Panc1 (cell line): ENCODE measurements at regions not wholly inside any gene's neighbourhood (a gene's known extent, or its start where the extent isn't known, plus 50 kb on each side); places are given as distances from the start of the nearest gene placed in this dataset.

Experiments
- ATAC-seq: fragments of 200-7000 bp; cut with Tn5 transposase; 2 replicates; pipeline ENCODE4 v1.9.1; 2020; ENCODE audit warnings: mild to moderate bottlenecking, moderate library complexity
- BruUV-seq: library from RNA; stranded (reverse); fragments of 400-500 nt; replicated peaks from 2 replicates; lab custom pipeline; 2021; lab: Mats Ljungman, UMichigan
- CTCF ChIA-PET: fragments of 300-600 bp; sonication (Branson Sonifier 250); formaldehyde crosslinking; loops from one replicate; lab custom pipeline; 2022; ENCODE audit warnings: antibody characterized with exemption; lab: Charles Lee
- POLR2A ChIA-PET: fragments of 300-600 bp; sonication (Branson Sonifier 250); formaldehyde crosslinking; loops from one replicate; lab custom pipeline; 2022; ENCODE audit warnings: antibody characterized with exemption; lab: Charles Lee
- DNase-seq: peaks from one replicate; pipeline ENCODE4 v3.0.0-alpha.2; 2010; ENCODE audit warnings: low read depth, low spot score
- H3K27ac ChIP-seq: 2 replicates; pipeline ENCODE4 v1.5.1; 2011; ENCODE audit warnings: mild to moderate bottlenecking, low read length, inconsistent platforms
- H3K27me3 ChIP-seq: fragments of 200-500 bp; sonication (Bioruptor generic); 2 replicates; pipeline ENCODE4 v1.6.0; 2014; ENCODE audit warnings: low read length, inconsistent platforms; ENCODE audit not compliant: control insufficient read depth, insufficient read depth
- H3K36me3 ChIP-seq: fragments of 200-500 bp; sonication (Bioruptor generic); 2 replicates; pipeline ENCODE4 v1.5.1; 2014; ENCODE audit warnings: inconsistent platforms, mild to moderate bottlenecking, low read length, moderate library complexity; ENCODE audit not compliant: control insufficient read depth, insufficient read depth
- H3K4me1 ChIP-seq: 2 replicates; pipeline ENCODE4 v1.5.1; 2011; ENCODE audit warnings: inconsistent platforms, mild to moderate bottlenecking, low read length, moderate library complexity; ENCODE audit not compliant: control insufficient read depth, insufficient read depth
- H3K4me3 ChIP-seq, 2 experiments: 2 replicates each; pipeline ENCODE4 v1.5.1; 2011 to 2012; ENCODE audit warnings: low read depth in 2 of 2, low read length in 2 of 2, mild to moderate bottlenecking in 2 of 2, inconsistent platforms in 1 of 2, moderate library complexity in 1 of 2
- H3K9me3 ChIP-seq: fragments of 200-500 bp; sonication (Bioruptor generic); 2 replicates; pipeline ENCODE4 v1.5.1; 2014; ENCODE audit warnings: low read depth, mild to moderate bottlenecking, inconsistent platforms, low read length, moderate library complexity; ENCODE audit not compliant: control insufficient read depth, insufficient read depth
- CTCF ChIP-seq: fragments of 450-650 bp; IDR thresholded peaks from 2 replicates; pipeline ENCODE4 v1.5.1; 2017; ENCODE audit warnings: mild to moderate bottlenecking
- POLR2AphosphoS5 ChIP-seq: IDR thresholded peaks from 2 replicates; pipeline ENCODE4 v1.6.1; 2012; ENCODE audit warnings: mild to moderate bottlenecking, low read depth, low read length, moderate library complexity
- REST ChIP-seq, 2 experiments: IDR thresholded peaks; 2 replicates each; pipeline ENCODE4 v1.6.1; 2011 to 2012; ENCODE audit warnings: low read depth in 2 of 2, control low read depth in 1 of 2, low read length in 1 of 2, mild to moderate bottlenecking in 1 of 2, moderate library complexity in 1 of 2; ENCODE audit not compliant: insufficient read depth in 1 of 2
- SIN3A ChIP-seq: IDR thresholded peaks from 2 replicates; pipeline ENCODE4 v1.6.1; 2012; ENCODE audit warnings: low read depth, mild to moderate bottlenecking, low read length, moderate library complexity, borderline replicate concordance; ENCODE audit not compliant: insufficient read depth
- TCF7L2 ChIP-seq: IDR thresholded peaks from 2 replicates; pipeline ENCODE4 v1.6.1; 2011; ENCODE audit warnings: mild to moderate bottlenecking, low read depth, low read length, inconsistent platforms
- in situ Hi-C: cut with HindIII; loops from 2 replicates; pipeline ENCODE4 v1.10.0; 2016; ENCODE audit warnings: low sequenced_read_pairs, low pct_unique_long_range_greater_than_20kb
- intact Hi-C: fragments of 100-400 bp; cut with micrococcal nuclease; formaldehyde crosslinking; loops from one replicate; pipeline ENCODE4 v1.10.0; 2022; ENCODE audit not compliant: unreplicated experiment

DNA sequence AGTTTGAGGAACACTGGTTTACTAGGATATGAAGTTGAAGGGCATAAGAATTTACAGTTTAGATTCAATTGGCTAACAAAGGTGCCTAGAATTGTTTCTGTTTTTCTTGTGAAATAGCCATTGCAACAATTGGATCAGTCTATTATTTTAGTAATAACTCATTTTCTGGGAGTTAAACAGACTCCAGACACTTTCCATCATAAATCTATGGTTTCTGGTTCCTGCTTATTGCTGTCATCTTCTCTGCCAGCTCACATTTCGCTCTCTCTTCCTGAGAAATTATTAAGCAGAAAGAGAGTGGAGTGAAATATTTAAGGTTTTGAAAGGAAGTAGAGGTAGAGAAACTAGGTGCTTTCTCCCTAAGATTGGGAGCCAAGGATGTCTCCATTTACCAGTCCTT, 165.1 kb upstream of the PRR16 start:
- ATAC-seq, result no peak
- intact Hi-C loops (no loop called here), in situ Hi-C loops (no loop called here)
- DNase-seq, result no peak
- Histone ChIP-seq H3K9me3 (no peaks in the 10 kb centered on the region), H3K27me3 (no peaks in the 10 kb centered on the region), H3K27ac (no peak overlapping the region), H3K4me1 (no peaks in the 10 kb centered on the region), H3K36me3 (no peaks in the 10 kb centered on the region), H3K4me3 (no peak overlapping the region)
- CTCF ChIA-PET, result no interaction called here
- POLR2A ChIA-PET, result no interaction called here
- TF ChIP-seq TCF7L2 (no peak), REST (IDR thresholded peaks at IDR 0.05; ENCODE audit: insufficient read depth in 1 of 2, low read depth in 2 of 2, low read length in 1 of 2) (no peak), POLR2AphosphoS5 (no peak), CTCF (no peak), SIN3A (no peak)
- no TSS peak for BruUV-seq

GRCh38 chr5:120304663-120305062, 159.4 kb upstream of the PRR16 start:
- H3K4me1 ChIP-seq, result no peaks in the 10 kb centered on the region
- H3K4me3 ChIP-seq, result no peak overlapping the region
- BruUV-seq, result no TSS peak
- ChIA-PET CTCF (no interaction called here), POLR2A (no interaction called here)
- no peaks in the 10 kb centered on the region for H3K9me3 ChIP-seq
- H3K27me3 ChIP-seq, result no peaks in the 10 kb centered on the region
- no peak overlapping the region for H3K27ac ChIP-seq
- H3K36me3 ChIP-seq, result no peaks in the 10 kb centered on the region
- DNase-seq, result no peak
- TF ChIP-seq SIN3A (no peak), POLR2AphosphoS5 (no peak), CTCF (no peak), REST (IDR thresholded peaks at IDR 0.05; ENCODE audit: insufficient read depth in 1 of 2, low read depth in 2 of 2, low read length in 1 of 2) (no peak), TCF7L2 (no peak)
- no peak for ATAC-seq
- intact Hi-C loops, result no loop called here
- in situ Hi-C loops, result no loop called here
